ENCODE measurements at regions not wholly inside any gene's neighbourhood (a gene's known extent, or its start where the extent isn't known, plus 50 kb on each side); places are given as distances from the start of the nearest gene placed in this dataset.

GRCh38 chr2:65491381-65491905 is 59.0 kb upstream of the SPRED2 start:
- H3K4me1 ChIP-seq (ENCODE audit: control insufficient read depth in 1 of 2, insufficient read depth in 2 of 2, low read depth in 1 of 2, low read length in 1 of 2), result peaks cover 0 to 3% of the 10 kb centered on the region in 2 experiments; a peak in 1 of 4 replicates
- no peaks in the 10 kb centered on the region for H3K36me3 ChIP-seq (replicated peaks in 1 of 2; ENCODE audit: control insufficient read depth in 1 of 2, insufficient read depth in 2 of 2, low read length in 1 of 2)
- H4K20me1 ChIP-seq (ENCODE audit: insufficient read depth), result no peaks in the 10 kb centered on the region
- H3K27ac ChIP-seq (ENCODE audit: low read depth in 2 of 2, low read length in 1 of 2), result 0 out of 4 replicates have a peak overlapping the region, but pooled peaks of 1 of the 2 experiments have one; percentile 13
- H3K9ac ChIP-seq, result no peak overlapping the region
- no peaks in the 10 kb centered on the region for H3K9me2 ChIP-seq
- CTCF ChIA-PET, result interaction anchor here (1.2 kb wide), 1 partner anchor 12 kb away, joined by 5 read pairs; no protein-coding TSS in a partner anchor
- no peaks in the 10 kb centered on the region for H3F3A ChIP-seq (replicated peaks; ENCODE audit: insufficient read depth)
- POLR2A ChIA-PET, result no interaction called here
- peak overlapping the region; percentile 24; the same call in 1 of the 2 replicates for H2AFZ ChIP-seq (ENCODE audit: low read depth)
- 59% methylated on average over 7 of the region's 7 CpGs for WGBS (ENCODE audit: low lambda C conversion rate)
- no peaks in the 10 kb centered on the region for H3K9me3 ChIP-seq
- TF ChIP-seq PBX3 (IDR thresholded peaks at IDR 0.05) (peak; percentile 31), NFIC (IDR thresholded peaks at IDR 0.05; ENCODE audit: borderline replicate concordance) (peak; percentile 46; the same call in 1 of the 2 replicates), POLR2AphosphoS5 (IDR thresholded peaks at IDR 0.05; ENCODE audit: low read depth, low read length) (no peak), EZH2phosphoT487 (IDR thresholded peaks at IDR 0.05; ENCODE audit: borderline replicate concordance, low read depth) (no peak), TCF12 (IDR thresholded peaks at IDR 0.05) (0 out of 2 replicates have a peak, but pooled peaks have one; percentile 42)
- H3K4me3 ChIP-seq (ENCODE audit: low read depth in 2 of 2, low read length in 1 of 2), result no peak overlapping the region
- no peak for DNase-seq
- no peaks in the 10 kb centered on the region for H3K79me2 ChIP-seq (ENCODE audit: insufficient read depth)
- H3K27me3 ChIP-seq (ENCODE audit: insufficient read depth), result no peaks in the 10 kb centered on the region
- H3K4me2 ChIP-seq, result no peak overlapping the region

- H3K9me3 ChIP-seq, result no peaks in the 10 kb centered on the region
Measured at GRCh38 chr2:65490222-65490621, 57.8 kb upstream of the SPRED2 start.

More at GRCh38 chr2:65490222-65490621, 57.8 kb upstream of the SPRED2 start:
- TF ChIP-seq SIN3A (IDR thresholded peaks at IDR 0.05; ENCODE audit: borderline replicate concordance, low read depth, low read length), result no peak
- TF ChIP-seq RXRA (IDR thresholded peaks at IDR 0.05; ENCODE audit: borderline replicate concordance, low read depth), result no peak
- no peak for TF ChIP-seq MXI1 (IDR thresholded peaks at IDR 0.05; ENCODE audit: low read depth, low read length)
- TF ChIP-seq TCF12 (IDR thresholded peaks at IDR 0.05), result no peak
- no peak for TF ChIP-seq RCOR1 (IDR thresholded peaks at IDR 0.05; ENCODE audit: low read length)
- no peak for TF ChIP-seq NFIC (IDR thresholded peaks at IDR 0.05; ENCODE audit: borderline replicate concordance)
- TF ChIP-seq NRF1 (IDR thresholded peaks at IDR 0.05; ENCODE audit: low read depth, low read length), result no peak
- TF ChIP-seq, protein P1, sequence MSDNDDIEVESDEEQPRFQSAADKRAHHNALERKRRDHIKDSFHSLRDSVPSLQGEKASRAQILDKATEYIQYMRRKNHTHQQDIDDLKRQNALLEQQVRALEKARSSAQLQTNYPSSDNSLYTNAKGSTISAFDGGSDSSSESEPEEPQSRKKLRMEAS (IDR thresholded peaks at IDR 0.05; ENCODE audit: low read depth), result no peak
- TF ChIP-seq TEAD4 (IDR thresholded peaks at IDR 0.05; ENCODE audit: borderline replicate concordance, insufficient read depth), result no peak
- no peak for TF ChIP-seq USF1 (IDR thresholded peaks at IDR 0.05; ENCODE audit: borderline replicate concordance, low read depth)
- 84% methylated on average over 3 of the region's 3 CpGs for WGBS (ENCODE audit: low lambda C conversion rate)
- Histone ChIP-seq H3F3A (replicated peaks; ENCODE audit: insufficient read depth) (no peaks in the 10 kb centered on the region), H3K79me2 (ENCODE audit: insufficient read depth) (no peaks in the 10 kb centered on the region), H3K4me1 (ENCODE audit: control insufficient read depth in 1 of 2, insufficient read depth in 2 of 2, low read depth in 1 of 2, low read length in 1 of 2) (peaks cover 0 to 3% of the 10 kb centered on the region in 2 experiments; a peak in 1 of 4 replicates), H3K9me2 (no peaks in the 10 kb centered on the region), H3K27me3 (ENCODE audit: insufficient read depth) (no peaks in the 10 kb centered on the region), H3K9ac (no peak overlapping the region), H3K27ac (ENCODE audit: low read depth in 2 of 2, low read length in 1 of 2) (no peak overlapping the region), H2AFZ (ENCODE audit: low read depth) (no peak overlapping the region), H3K4me2 (no peak overlapping the region), H3K36me3 (replicated peaks in 1 of 2; ENCODE audit: control insufficient read depth in 1 of 2, insufficient read depth in 2 of 2, low read length in 1 of 2) (no peaks in the 10 kb centered on the region), H3K4me3 (ENCODE audit: low read depth in 2 of 2, low read length in 1 of 2) (no peak overlapping the region), H4K20me1 (ENCODE audit: insufficient read depth) (no peaks in the 10 kb centered on the region)
- DNase-seq, result no peak
- ChIA-PET POLR2A (no interaction called here), CTCF (interaction anchor here (1.2 kb wide), 1 partner anchor 13 kb away, joined by 5 read pairs; no protein-coding TSS in a partner anchor)
